ENCODE measurements at regions not wholly inside any gene's neighbourhood (a gene's known extent, or its start where the extent isn't known, plus 50 kb on each side); places are given as distances from the start of the nearest gene placed in this dataset.

GRCh38 chr12:124411281-124411878 lies 116.5 kb downstream of the RFLNA start:
- FAIRE-seq: no peak

- FAIRE-seq: no peak
Observed at GRCh38 chr12:124410354-124411175, 115.7 kb downstream of the RFLNA start.

- no peak for FAIRE-seq
Observed at GRCh38 chr12:124408822-124409517, 114.1 kb downstream of the RFLNA start.

GRCh38 chr12:124407074-124407473 lies 112.2 kb downstream of the RFLNA start:
- FAIRE-seq: no peak

GRCh38 chr12:124406043-124406442 lies 111.2 kb downstream of the RFLNA start:
- no peak for FAIRE-seq

GRCh38 chr12:124405592-124405991 lies 110.7 kb downstream of the RFLNA start:
- FAIRE-seq: no peak

GRCh38 chr12:124405151-124405550 lies 110.3 kb downstream of the RFLNA start:
- no peak for FAIRE-seq

- FAIRE-seq: no peak
Observed at GRCh38 chr12:124404162-124404784, 109.4 kb downstream of the RFLNA start.

GRCh38 chr12:124403273-124403672 lies 108.4 kb downstream of the RFLNA start:
- FAIRE-seq: no peak

- no peak for FAIRE-seq
Observed at GRCh38 chr12:124402248-124403066, 107.6 kb downstream of the RFLNA start.

GRCh38 chr12:124401704-124402221 lies 106.9 kb downstream of the RFLNA start:
- FAIRE-seq: no peak

GRCh38 chr12:124400124-124400523 lies 105.2 kb downstream of the RFLNA start:
- FAIRE-seq: no peak

- no peak for FAIRE-seq
Observed at GRCh38 chr12:124399622-124400021, 104.7 kb downstream of the RFLNA start.

GRCh38 chr12:124398578-124399227 lies 103.8 kb downstream of the RFLNA start:
- FAIRE-seq: no peak

GRCh38 chr12:124397807-124398577 lies 103.1 kb downstream of the RFLNA start:
- FAIRE-seq: no peak

GRCh38 chr12:124397399-124397679 lies 102.4 kb downstream of the RFLNA start:
- no peak for FAIRE-seq

GRCh38 chr12:124396544-124397398 lies 101.9 kb downstream of the RFLNA start:
- no peak for FAIRE-seq

- no peak for FAIRE-seq
Observed at GRCh38 chr12:124395986-124396385, 101.1 kb downstream of the RFLNA start.

GRCh38 chr12:124395284-124395752 lies 100.4 kb downstream of the RFLNA start:
- FAIRE-seq: no peak

All from colon (tissue), 2 donors.